LNCaP clone FGC (cell line): ENCODE measurements at regions not wholly inside any gene's neighbourhood (a gene's known extent, or its start where the extent isn't known, plus 50 kb on each side); places are given as distances from the start of the nearest gene placed in this dataset.

Source experiments
- DNase-seq: peaks from one replicate; pipeline ENCODE4 v3.0.0-alpha.2; 2011; ENCODE audit warnings: low read depth
- H3K4me3 ChIP-seq: 2 replicates; pipeline ENCODE4 v1.5.1; 2011; ENCODE audit warnings: mild to moderate bottlenecking, low read depth, low read length, control low read depth
- TF ChIP-seq, protein P1 (sequence below): IDR thresholded peaks from 2 replicates; pipeline ENCODE4 v1.5.1; 2012; ENCODE audit warnings: mild to moderate bottlenecking; ENCODE audit not compliant: control insufficient read depth, insufficient read depth; ENCODE audit errors: extremely low read depth

DNA sequence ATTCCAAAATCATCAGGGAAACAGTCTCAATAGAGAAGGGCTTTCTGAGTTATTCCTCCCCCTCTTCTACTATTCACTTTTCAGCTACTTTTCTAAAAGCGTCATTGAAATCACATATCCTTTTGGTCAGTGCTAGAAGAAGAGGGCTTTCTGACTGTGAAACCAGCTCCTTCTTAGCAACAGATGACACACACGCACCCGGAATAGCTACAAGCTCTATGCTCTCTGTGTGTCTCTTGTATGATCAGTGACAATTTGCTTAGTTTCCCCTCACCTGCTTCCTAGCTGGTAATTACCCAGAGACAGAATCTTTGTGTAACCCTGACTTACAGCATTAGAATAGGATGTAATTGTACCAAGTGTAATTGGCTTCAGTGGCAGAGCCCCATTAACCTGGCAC, 268.1 kb upstream of the SLITRK2 start:
- TF ChIP-seq, protein P1, sequence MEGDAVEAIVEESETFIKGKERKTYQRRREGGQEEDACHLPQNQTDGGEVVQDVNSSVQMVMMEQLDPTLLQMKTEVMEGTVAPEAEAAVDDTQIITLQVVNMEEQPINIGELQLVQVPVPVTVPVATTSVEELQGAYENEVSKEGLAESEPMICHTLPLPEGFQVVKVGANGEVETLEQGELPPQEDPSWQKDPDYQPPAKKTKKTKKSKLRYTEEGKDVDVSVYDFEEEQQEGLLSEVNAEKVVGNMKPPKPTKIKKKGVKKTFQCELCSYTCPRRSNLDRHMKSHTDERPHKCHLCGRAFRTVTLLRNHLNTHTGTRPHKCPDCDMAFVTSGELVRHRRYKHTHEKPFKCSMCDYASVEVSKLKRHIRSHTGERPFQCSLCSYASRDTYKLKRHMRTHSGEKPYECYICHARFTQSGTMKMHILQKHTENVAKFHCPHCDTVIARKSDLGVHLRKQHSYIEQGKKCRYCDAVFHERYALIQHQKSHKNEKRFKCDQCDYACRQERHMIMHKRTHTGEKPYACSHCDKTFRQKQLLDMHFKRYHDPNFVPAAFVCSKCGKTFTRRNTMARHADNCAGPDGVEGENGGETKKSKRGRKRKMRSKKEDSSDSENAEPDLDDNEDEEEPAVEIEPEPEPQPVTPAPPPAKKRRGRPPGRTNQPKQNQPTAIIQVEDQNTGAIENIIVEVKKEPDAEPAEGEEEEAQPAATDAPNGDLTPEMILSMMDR = no peak
- no peak for DNase-seq
- H3K4me3 ChIP-seq = no peak overlapping the region

DNA sequence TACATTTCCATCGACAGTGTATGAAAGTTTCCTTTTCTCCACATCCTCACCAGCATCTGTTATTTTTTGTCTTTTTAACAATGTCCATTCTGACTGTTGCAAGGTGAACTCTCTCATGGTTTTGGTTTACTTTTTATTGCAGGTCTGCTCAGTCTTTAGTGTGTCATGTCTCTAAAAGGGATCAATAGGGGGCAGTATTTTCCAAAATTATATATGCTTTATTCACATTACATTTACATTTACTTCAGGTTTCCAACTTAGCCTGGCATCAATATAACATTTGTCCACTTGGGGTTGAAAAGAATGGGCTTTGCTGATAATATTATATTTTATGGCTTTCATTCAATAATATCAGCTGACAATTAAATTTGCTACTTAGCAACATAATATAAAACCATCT, 265.0 kb upstream of the SLITRK2 start:
- DNase-seq = no peak
- no peak overlapping the region for H3K4me3 ChIP-seq
- TF ChIP-seq, protein P1 = no peak

DNA sequence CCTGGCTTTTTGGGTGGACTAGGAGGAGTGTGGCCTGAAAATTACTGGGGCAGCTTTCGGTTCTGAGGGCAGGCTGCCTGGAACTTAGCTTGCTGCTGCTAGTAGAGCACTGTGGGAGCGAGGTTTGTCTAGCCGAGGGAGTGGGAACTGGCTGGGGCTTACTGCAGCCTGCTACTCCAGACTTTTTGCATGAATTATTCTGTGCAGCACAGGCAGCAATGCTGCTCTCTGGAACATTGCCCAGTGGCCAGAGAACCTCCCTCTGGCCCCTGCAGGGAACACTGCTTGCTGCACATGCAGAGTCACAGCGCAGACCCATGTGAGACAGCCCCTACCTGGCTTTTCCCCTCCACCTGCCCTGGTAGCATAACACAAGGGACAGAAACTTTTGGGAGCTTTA, 263.9 kb upstream of the SLITRK2 start:
- TF ChIP-seq, protein P1 = no peak
- DNase-seq = no peak
- no peak overlapping the region for H3K4me3 ChIP-seq

DNA sequence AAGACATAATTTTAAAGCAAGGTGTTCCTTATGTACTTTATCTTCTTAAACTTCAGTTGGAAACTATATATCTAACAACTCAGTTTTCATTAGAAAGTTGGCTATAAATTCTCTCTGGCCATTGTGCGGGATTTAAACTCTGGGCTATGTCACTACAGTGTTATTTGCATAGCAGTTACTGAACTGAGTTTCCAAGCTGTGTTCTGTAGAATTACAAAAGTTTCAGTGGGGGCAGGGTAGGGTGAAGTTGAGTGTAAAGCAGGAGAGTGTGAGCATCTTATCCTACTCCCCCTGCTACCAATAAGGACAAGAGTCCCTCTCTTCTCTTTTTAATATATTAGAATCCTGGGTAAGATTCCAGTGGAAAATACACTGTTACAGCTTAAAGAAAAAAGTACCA, 254.5 kb upstream of the SLITRK2 start:
- TF ChIP-seq, protein P1 = no peak
- DNase-seq = no peak
- no peak overlapping the region for H3K4me3 ChIP-seq

DNA sequence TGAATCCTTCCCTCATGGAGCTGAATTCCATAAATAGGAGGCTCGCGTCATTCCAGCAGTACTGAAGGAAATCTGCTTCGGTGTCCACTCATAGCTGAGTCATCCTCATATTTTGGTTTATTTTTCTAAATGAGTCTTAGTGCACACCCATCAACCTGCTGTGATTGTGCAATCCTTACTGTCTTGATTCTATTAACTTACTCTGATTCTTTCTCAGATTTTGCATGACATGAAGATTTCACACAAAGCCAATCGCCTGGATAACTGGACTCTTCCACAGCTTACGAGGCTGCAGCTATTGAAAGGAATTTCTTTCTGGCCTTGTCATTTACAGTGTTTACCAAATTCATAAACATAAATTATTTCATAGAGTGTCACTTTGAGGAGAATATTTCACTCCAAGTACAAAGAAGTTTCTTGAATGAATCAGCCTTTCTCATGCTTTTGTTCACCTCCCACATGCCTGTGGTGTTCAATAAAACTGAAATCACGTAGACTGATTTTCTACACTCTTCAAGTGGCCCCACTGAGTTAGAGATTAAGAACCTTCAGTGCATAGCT, 207.6 kb upstream of the SLITRK2 start:
- DNase-seq = no peak
- no peak overlapping the region for H3K4me3 ChIP-seq
- TF ChIP-seq, protein P1 = no peak

DNA sequence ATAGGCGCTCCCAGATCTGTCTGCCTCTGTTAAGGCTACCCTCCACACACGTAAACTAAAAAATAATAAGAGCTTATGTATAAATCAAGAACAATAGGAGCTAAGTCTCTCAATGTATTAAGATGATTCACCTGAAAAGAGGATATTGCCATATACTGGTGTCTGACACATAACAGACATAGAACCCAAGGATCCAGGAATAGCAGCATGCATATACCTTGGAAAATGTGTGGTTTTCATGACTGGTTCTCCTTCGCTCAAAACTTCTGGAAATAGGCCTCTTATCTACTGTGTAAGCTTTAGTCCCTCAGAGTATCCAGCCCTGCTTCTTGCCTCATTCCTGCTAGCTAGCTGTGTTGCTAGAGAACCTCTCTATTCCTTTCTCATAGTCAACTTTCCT, 203.7 kb upstream of the SLITRK2 start:
- DNase-seq = no peak
- H3K4me3 ChIP-seq = no peak overlapping the region
- TF ChIP-seq, protein P1 = no peak

DNA sequence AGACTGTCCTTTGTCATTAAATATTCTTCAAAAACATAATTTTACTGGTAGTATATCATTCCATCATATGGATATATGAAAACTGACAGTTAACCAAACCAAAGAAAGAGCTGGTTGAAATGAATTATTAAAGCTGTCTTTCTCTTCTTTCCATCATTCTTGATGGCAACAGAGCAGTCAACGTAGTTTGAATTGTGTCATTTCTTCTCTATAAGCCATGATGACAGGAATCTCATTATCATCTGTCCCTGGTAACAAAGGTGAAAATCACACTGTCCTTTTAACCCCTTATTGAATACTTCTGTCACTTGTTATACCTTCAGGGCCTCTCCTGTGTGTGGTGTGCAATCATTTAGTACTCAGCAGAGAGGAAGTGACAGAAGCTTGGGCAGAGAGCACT, 197.0 kb upstream of the SLITRK2 start:
- TF ChIP-seq, protein P1 = no peak
- H3K4me3 ChIP-seq = no peak overlapping the region

More for the DNA sequence above, 197.0 kb upstream of the SLITRK2 start:
- DNase-seq = no peak
